ENCODE measurements at regions not wholly inside any gene's neighbourhood (a gene's known extent, or its start where the extent isn't known, plus 50 kb on each side); places are given as distances from the start of the nearest gene placed in this dataset.
"Not testable (repeated sequence)": the region's sequence is repeated elsewhere in the genome, so short reads cannot be mapped to it uniquely, and the experiment has no call there.

DNA sequence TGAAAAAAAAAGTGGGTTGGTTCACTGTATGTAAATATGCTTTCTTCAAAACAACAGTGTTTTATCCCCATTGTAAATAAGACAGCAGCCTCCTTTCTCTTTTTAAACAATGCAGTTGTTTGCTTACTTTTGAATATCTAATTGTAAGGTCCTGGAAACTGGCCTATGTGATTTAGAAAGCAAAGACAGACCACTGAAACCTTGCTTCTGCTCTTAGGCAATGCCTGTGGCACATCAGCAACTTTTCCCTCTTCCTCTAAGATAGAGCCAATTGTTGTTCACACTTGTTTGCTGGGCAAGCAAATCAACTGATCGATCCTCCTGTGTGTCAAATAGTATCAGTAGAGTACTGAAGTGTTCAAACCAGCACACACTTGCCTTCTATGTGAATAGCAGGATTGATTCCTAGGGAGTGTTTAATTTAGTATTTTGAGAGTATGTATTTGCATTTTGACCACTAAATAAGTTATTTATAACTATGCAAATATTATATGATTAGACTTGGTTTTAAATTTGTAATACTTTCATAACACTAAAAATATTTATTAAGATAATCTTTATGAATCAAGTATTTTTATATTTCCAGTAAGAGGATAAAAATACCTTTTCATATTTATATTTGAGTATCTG lies 55.4 kb upstream of the GRPR start:
- DNase-seq = no peak

DNA sequence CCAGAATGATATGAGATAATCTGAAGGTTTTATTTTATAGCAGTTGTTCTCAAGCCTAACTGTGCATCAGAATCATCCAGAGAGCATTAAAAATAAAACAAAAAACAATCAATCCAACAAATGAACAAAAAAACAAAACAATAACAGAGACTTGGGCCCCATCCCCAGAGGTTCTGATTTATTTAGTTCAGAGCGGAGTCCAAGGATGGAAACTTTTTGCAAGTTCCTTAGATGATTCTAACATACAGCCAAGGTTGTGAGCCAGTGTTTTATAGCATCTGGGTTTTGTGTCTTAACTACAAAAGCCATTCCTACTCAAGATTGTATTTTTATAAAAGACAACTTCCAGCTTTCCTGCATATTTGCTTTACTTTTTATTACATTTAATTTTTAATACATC lies 59.4 kb upstream of the GRPR start:
- no peak for DNase-seq

DNA sequence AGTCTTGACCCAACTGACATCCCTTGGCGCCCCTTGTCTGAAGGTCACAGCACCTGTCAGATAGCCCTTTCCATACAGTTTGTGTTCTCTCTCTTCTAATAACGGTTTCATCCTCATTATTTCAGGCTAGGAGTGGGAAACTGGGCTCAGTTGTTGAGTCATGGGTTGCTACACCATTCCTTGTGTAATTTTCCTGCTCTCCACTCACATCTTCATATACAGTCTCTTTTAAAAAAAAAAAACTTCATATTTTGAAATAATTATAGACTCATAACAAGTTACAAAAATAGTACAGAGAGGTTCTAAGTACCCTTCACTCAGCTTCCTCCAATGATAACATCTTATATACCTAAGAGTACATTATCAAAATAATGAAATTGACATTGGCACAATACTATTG lies 60.2 kb upstream of the GRPR start:
- no peak for DNase-seq

DNA sequence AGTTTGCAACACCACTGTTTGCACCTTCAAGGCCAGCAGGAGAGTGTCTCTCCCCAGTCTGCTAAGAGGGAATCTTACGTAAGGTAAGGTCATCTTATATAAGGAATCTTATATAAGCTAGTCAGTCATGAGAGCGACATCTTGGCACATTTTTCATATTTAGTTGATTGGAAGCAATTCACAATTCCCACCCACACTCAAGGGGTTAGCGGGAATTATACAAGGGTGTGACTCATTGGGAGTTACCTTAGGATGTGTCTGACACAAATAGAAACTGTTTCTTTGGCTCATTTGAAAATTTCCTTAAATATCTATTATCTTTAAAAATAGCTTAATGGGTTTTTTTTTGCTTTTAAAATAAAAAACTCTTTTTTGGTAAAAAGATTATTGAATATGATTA lies 62.1 kb upstream of the GRPR start:
- DNase-seq = no peak

DNA sequence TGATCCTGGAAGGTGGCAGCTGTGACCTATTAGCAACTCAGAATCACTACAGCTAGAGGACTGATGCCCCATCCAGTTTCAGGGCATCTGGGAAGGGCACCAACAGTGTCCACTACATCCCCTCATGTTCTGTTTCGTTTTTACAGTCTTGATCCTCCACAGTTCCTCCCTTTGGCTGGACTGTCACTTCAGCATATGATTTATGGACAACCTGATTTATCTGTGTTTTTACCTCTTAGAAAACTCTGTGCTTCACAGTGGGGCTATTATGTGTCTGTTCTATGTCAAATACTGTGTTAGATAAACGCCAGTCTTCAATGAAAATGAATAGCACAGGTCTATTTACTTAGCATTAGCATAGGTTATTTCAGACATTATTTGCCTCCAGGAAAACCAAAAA lies 63.1 kb upstream of the GRPR start:
- DNase-seq = no peak

DNA sequence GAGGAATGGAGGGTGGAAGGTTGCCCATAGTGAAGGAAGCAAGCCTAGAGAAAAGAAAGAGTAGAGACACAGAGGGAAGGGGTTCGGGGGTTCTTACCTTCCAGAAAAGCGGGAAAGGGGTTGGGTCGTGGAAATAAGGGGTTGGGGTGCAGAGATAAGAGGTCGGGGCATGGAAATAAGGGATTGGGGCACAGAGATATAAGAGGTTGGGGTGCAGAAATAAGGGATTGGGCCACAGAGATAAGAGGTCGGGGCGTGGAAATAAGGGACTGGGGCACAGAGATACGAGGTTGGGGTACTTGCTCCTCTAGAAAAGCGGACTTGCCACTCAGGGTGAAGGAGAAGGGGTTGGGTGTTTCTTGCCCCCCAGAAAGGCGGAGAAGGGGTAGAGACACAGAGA lies 74.2 kb upstream of the GRPR start:
- DNase-seq = not testable (repeated sequence)

DNA sequence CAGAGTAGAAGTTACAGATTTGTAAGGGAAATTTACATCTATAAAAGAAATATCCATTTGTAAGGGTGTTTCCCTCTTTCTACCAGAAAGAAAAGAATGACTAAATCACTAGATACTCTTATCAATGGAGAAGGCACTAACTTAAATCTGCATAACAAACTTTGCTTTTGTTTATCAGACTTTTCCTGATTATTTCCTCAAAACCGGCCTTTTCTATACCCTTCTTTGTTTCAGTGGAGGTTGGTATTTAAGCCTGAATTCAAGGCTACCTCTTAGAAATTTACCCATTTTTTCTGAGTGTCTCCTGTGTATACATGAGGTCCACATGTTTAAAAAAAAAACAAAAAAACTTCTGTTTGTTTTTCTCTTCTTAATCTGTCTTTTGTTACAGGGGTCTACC lies 80.4 kb upstream of the GRPR start:
- DNase-seq = no peak

DNA sequence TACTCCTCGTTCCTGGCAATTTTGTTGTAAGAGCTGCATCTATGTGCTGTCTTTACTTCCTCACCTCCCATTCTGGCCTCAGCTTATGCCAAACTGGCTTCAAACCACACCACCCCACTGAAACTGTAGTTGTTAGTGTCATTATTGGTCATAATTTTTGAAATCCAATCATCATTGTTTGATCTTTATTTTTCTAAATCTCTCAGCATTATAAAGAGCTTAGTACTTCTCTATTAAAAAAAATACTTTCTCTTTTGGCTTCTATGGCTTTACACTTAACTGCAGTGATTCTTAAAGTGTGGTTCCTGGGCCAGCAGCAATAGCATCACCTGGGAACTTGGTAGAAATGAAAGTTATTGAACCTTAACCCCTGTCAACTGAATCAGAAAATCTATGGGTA lies 83.5 kb upstream of the GRPR start:
- DNase-seq = no peak

DNA sequence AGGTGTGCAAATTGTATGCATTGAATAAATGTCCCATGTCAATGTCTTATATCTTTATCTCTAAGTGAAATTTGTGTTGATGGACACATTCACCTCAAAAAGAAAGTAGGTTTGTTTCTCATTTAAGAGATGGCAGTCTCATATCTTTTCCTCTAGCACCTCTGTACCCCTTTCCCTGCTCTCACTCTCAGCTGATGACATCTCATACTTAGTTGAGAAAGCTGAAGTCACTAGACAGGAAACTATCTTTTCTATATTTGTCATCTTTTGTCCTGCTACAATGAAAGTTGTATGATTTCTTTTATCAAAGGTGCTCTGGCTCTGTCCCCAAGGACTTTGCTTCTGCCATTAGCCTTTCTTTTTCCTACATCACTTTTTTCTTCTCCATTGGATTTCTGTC lies 84.0 kb upstream of the GRPR start:
- DNase-seq = no peak

DNA sequence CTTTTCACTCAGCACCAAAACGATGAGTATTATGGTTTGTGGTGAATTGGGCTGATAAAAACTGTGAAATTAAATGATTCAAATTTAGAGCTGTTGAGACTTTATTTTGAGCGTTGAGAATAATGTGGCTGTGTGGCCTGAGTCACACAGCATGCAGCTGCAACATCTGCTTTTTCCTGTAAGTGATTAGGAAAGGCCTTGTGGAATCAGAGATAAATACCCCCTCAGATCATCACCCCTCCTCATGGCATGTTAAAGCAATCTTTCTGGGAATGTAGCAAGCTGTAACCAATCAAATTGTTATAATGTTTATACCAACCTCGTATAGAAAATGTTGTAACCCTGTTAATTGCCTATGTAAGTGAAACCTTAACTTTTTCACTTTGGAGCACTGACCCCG lies 90.0 kb upstream of the GRPR start:
- peak; percentile 74 for DNase-seq

DNA sequence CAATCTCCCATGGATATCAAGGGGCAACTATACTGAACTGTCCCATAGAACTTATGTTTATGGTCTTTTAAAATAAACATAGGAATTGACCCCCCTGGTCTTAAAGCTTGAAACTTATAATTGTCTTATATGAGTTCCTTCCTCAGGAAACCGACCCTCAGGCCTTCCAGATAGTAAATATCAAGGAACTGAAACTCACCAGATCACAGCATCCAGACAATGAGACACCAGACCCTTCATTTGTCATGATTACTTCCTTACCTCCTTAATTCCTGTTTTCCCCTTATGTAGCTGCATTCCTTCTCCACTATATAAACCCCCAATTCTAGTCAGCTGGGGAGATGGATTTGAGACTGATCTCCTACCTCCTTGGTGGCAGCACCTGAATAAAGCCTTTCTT lies 94.8 kb upstream of the GRPR start:
- no peak for DNase-seq

DNA sequence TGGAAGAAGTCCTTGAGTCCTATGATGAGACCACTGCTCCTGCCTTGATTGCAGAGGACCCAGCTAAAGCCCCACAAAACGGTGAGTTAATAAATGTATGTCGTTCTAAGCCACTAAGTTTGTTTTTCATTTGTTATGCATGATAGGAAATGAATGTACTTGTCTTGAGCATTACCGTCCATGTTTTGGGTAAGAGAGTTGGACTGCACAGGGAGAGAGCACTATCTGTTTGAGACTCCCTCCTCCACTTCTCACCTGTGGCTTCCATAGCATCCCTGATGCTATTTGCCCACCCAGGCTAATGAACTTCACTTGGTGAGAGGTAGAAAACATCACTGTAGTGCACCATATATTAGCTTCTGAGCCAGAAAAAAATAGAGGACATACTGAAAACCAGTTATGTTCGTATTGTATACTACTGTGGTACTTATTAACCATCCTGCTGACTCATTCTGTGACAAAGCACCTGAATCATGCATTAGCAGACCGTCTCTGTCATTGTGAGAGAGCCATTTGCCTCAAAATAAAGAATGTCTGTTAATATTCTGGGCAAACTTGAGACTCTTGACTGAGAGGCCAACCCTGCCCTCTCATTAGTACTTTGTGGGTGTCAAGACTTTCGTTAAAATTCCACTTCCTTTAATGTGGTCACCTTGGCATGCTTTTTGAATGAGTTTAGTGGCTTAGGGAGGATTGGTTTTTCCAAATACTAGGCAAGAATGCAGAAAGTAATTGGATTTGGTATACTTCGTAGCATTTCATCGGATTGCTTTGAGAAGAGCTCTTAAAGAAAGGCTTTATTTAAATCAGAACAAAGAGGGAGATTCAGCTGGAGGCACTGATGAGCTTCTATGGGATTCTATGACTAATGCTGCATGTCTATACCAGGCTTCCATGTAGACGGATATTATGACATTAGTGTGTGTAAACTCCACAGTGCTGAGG lies 99.3 kb upstream of the GRPR start:
- peak; percentile 75 for DNase-seq

DNA sequence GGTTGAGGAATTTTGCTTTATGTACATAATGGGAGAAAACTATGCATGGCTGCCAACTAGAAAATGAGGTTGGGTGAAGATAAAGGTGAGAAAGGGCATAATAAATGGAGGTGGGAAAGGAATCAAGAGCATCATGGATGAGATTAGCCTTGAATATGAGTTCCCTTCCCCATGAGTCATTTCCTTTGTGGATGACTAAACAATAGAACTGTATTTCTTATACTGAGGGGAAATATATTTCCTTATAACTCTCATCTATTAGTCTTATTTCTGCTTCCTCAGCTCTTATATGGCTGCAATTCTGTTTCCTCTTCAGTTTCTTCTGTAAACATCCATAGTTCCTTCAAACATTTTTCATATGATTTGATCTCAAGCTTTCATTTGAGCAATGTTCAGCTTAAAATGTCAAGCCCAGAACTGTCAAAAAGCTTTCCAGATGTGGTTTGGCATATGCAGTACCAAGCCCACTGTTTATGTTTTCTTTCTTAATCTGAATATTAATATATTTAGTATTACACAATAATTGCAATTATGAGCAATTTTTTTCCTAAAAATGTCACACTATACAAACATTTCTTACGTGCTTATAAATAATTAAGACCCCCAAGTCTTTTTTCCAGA lies 100.7 kb upstream of the GRPR start:
- peak; percentile 33 for DNase-seq

DNA sequence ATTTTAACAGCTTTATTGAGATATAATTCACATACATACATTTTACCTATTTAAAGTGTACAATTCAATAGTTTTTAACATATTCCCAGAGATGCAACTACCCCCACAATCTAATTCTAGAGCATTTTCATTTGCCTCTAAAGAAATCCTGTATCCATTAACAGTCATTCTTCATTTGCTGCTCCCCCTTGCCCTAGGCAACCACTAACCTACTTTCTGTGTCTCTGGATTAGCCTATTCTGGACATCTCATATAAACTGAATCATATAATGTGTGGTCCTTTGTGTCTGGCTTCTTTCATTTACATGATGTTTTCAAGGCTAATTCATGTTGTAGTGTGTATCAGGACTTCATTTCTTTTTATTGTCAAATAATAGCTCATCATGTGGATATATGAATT lies 105.1 kb upstream of the GRPR start:
- no peak for DNase-seq

DNA sequence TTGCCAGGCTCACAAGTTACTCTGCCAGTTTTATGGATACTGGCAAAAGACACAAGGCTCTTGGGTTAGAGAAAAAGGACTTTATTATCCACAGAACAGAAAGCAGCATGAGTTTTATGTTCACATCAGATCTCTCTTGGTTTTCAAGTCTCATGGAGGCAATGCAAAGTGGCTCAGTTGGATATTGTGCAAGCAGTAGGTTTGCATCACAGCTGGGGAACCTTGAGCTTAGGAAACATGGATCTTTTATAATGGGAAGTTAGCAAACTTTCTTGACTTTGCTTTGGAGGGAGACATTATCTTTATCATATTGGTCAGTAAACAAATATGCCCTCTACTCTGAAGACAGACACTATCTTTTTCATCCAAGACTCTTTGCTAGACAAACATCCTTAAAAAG lies 109.2 kb upstream of the GRPR start:
- no peak for DNase-seq

DNA sequence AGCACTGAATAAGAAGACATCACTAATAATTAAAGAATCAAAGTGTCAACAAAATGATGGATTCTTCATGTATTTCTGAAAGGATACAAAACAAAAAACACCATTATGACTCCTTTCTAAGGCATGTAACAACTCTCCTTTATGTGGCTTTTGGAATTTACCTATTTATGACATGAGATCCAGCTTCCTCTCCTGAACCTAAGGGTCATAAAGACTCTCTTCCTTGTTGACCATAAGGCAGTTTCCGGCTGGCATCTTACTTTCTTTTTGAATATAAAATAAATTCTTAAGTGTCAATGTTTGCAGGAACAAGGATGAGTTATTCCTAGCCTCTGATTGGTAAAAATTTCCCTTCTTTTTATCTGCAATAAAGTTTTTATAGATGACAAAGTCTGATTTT lies 111.1 kb upstream of the GRPR start:
- no peak for DNase-seq

DNA sequence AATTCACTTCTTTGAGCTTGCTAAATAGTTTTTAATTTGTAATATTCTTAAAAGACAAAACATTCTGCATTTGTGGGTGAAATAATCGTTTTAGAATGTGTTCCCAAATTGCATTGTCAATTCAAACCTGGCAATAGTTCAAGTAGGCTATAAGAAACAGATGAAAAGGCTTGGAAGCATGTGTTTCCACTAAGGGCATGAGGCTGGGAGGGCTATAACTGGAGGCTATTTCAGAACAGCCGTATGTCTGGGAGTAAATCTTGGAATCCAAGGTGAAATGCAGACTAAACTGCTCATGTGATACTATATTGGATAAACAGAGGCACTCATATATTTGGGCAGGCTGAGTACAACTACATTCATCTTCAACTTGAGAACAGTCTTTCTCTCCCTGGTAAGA lies 117.4 kb upstream of the GRPR start:
- DNase-seq = peak; percentile 62

DNA sequence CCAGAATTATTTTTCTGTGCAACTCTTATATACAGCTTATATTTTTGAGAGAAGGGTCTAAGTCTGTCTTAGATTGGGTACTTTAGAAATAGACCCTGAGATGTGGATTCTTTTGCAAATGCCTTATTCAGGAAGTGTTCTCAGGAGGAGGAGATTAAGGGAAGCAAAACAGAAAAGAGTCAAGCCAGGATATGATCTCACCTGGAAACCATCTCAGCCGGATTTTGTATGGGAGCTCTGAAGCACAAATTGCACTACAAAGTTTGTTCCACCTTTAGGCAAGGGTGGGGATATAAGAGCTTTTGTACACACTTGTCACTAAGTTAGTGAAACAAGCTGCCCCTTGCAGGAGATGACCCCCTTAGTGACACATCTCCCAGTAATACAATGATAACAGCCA lies 121.2 kb upstream of the GRPR start:
- no peak for DNase-seq

DNA sequence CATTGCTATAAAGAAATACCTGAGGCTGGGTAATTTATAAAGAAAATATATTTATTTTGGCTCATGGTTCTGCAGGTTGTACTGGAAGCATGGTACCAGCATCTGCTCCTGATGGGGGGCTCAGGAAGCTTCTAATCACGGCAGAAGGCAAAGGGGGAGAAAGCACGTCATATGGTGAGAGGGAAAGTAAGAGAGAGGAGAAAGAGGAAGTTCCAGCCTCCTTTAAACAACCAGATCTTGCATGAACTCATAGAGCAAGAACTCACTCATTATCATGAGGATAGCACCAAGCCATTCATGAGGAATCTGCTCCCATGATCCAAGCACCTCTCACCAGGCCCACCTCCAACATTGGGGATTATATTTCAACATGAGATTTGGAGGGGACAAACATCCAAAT lies 125.0 kb upstream of the GRPR start:
- DNase-seq = no peak

DNA sequence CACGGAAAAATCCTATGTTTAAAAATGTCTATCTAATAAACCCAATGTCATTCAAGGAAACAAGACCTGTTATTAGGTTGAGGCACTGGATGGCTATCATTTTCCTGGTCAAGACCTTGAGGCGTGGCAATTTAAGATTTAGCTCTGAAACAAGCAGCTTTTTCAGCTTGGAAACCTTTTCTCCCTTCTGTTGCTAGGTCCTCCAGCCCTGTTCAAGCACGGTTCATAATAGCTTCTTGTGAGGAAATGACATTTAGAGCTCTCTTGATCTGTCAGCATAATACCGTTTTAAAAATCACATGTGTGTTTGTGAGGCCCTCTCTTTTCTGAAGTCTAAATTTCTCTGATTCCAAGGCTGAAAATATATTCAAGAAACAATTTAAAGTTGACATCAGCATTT lies 133.6 kb upstream of the GRPR start:
- no peak for DNase-seq

DNA sequence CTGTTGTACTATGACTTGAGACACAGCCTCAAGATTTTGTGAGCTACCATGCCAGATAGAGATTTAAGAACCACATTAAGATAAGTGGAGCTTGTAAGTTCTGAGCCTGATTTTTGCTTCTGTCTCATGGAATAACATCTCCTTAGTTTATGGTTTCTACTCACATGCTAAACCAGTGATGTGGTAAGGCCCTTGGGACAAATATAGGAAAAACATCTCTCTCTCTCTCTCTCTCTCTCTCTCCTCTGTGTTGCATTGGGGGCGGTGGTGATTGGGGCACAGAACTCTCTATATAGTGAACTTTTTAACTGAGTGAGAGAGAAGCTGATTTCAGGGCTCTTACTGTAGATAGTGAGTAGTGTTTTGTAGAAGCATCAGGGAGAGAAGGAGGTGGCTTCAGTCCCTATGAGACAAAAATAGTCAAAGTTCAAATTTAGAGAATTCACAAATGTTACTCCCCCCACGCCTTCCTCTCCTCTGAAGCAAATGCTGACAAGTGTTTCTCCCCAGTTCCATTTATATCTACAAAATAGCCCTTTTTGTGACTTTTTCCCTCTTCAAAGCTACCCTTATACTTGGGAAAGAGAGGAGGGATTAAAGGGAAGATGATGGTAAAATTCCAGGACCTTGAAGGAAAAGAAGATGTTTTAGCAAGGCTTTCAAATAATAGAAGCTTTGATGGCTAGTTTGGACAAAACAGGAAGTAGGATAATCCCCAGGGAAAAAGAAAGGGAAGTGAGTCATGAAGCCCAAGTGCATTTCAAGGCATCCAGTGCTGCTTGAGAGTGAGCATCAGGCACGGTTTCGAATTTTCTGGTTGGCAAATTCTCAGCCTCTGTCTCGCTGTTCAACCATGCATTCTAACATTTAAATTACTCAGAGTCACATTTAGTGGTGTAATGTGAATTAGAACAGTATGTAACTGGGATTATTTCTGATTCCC lies 134.3 kb upstream of the AP1S2 start:
- peak; percentile 86 for DNase-seq

DNA sequence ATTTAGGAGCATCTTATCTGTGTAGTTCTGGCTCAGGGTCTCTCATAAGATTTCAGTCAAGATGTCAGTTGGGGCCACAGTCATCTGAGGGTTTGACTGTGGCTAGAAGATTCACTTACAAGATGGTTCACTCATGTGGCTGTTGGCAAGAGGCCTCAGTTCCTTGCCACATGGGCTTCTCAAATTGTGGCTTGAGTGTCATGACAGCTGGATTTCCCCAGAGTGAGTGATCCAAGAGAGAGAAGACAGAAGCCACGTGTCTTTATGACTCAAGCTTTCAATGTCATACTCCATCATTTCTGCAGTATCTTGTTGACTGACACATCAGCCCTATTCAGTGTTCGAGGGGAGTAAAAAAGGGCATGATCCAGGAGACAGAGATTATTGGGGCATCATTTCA lies 131.3 kb upstream of the AP1S2 start:
- DNase-seq = no peak

DNA sequence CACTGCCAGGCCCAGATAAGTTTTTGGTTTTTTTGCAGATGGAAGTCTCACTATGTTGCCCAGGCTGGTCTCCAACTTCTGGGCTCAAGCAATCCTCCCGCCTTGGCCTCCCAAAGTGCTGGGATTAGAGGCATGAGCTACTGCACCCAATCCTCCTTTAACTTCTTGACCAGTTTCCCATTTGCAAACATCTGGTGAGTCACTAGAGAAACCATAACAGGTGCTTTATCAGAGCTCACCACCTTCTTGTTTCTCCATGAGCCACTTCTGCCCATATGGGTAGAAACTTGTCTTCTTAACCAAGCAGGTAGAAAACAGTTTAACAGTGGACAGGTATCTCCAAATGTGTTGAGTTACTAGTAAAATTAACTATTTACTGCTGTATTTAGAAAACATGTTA lies 128.4 kb upstream of the AP1S2 start:
- no peak for DNase-seq
